Neural crest cell (in vitro differentiated cells): ENCODE measurements at regions not wholly inside any gene's neighbourhood (a gene's known extent, or its start where the extent isn't known, plus 50 kb on each side); places are given as distances from the start of the nearest gene placed in this dataset.

Experiments
- DNase-seq: peaks from one replicate; pipeline ENCODE4 v3.0.0; 2021; ENCODE audit warnings: low read depth, mixed read lengths, low spot score
- H3K27ac Mint-ChIP-seq: one replicate; pipeline ENCODE4 v1.8.0; 2021; ENCODE audit warnings: mild to moderate bottlenecking, mixed read lengths; ENCODE audit not compliant: unreplicated experiment
- H3K27me3 Mint-ChIP-seq: 2 replicates; pipeline ENCODE4 v1.8.0; 2021; ENCODE audit warnings: low read depth, mild to moderate bottlenecking, mixed read lengths
- H3K36me3 Mint-ChIP-seq: 2 replicates; pipeline ENCODE4 v1.8.0; 2021; ENCODE audit warnings: low read depth, mild to moderate bottlenecking, mixed read lengths
- H3K4me1 Mint-ChIP-seq: 2 replicates; pipeline ENCODE4 v1.8.0; 2021; ENCODE audit warnings: mixed read lengths
- H3K4me3 Mint-ChIP-seq: one replicate; pipeline ENCODE4 v1.8.0; 2021; ENCODE audit warnings: mild to moderate bottlenecking, mixed read lengths
- H3K9me3 Mint-ChIP-seq: 2 replicates; pipeline ENCODE4 v1.8.0; 2021; ENCODE audit warnings: mixed read lengths
- TF ChIP-seq, protein P1 (sequence below): fragments of 200-600 bp; sonication (generic); conservative IDR thresholded peaks from 2 replicates; pipeline ENCODE4 v1.5.0; 2021; ENCODE audit warnings: antibody characterized with exemption, mild to moderate bottlenecking

DNA sequence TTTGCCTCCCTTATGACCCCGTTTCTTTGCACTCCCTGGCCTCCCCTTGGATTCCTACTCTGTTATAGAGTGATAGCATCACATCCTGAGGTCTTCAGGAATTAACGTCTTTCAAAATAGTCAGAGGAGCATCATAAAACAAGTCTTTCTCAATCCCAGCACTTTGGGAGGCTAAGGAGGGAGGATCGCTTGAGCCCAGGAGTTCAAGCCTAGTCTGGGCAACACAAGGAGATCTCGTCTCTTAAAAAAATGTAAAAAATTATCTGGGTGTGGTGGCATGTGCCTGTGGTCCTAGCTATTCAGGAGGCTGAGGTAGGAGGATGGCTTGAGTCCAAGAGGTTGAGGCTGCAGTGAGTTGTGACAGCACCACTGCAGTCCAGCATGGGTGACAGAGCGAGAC is 68.7 kb upstream of the AMPD3 start:
- H3K4me1 Mint-ChIP-seq: no peaks in the 10 kb centered on the region
- TF ChIP-seq, protein P1, sequence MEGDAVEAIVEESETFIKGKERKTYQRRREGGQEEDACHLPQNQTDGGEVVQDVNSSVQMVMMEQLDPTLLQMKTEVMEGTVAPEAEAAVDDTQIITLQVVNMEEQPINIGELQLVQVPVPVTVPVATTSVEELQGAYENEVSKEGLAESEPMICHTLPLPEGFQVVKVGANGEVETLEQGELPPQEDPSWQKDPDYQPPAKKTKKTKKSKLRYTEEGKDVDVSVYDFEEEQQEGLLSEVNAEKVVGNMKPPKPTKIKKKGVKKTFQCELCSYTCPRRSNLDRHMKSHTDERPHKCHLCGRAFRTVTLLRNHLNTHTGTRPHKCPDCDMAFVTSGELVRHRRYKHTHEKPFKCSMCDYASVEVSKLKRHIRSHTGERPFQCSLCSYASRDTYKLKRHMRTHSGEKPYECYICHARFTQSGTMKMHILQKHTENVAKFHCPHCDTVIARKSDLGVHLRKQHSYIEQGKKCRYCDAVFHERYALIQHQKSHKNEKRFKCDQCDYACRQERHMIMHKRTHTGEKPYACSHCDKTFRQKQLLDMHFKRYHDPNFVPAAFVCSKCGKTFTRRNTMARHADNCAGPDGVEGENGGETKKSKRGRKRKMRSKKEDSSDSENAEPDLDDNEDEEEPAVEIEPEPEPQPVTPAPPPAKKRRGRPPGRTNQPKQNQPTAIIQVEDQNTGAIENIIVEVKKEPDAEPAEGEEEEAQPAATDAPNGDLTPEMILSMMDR: no peak
- peaks cover 10% of the 10 kb centered on the region for H3K27me3 Mint-ChIP-seq
- H3K36me3 Mint-ChIP-seq: no peaks in the 10 kb centered on the region
- no peak overlapping the region for H3K4me3 Mint-ChIP-seq
- no peak overlapping the region for H3K27ac Mint-ChIP-seq
- no peak for DNase-seq
- no peaks in the 10 kb centered on the region for H3K9me3 Mint-ChIP-seq

DNA sequence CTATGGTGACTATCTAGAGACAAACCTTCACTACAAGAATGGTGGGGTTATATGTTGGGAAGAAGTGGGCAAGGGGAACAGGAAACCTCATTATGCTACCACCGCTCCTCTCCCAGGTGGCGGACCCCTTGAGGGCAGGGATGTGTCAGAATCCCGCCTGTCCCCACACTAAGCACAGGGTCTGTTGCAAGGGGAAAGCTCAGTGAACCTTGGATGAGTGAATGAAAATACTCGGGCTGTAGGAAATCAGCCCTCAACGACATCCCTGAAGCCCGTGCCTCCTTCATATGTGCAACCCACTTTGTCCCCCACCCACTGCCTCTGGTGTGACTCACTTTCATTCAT is 68.2 kb upstream of the AMPD3 start:
- TF ChIP-seq, protein P1: no peak
- Mint-ChIP-seq H3K4me1 (no peaks in the 10 kb centered on the region), H3K9me3 (no peaks in the 10 kb centered on the region), H3K27me3 (peaks cover 6% of the 10 kb centered on the region), H3K4me3 (no peak overlapping the region), H3K27ac (no peak overlapping the region), H3K36me3 (no peaks in the 10 kb centered on the region)
- DNase-seq: no peak

DNA sequence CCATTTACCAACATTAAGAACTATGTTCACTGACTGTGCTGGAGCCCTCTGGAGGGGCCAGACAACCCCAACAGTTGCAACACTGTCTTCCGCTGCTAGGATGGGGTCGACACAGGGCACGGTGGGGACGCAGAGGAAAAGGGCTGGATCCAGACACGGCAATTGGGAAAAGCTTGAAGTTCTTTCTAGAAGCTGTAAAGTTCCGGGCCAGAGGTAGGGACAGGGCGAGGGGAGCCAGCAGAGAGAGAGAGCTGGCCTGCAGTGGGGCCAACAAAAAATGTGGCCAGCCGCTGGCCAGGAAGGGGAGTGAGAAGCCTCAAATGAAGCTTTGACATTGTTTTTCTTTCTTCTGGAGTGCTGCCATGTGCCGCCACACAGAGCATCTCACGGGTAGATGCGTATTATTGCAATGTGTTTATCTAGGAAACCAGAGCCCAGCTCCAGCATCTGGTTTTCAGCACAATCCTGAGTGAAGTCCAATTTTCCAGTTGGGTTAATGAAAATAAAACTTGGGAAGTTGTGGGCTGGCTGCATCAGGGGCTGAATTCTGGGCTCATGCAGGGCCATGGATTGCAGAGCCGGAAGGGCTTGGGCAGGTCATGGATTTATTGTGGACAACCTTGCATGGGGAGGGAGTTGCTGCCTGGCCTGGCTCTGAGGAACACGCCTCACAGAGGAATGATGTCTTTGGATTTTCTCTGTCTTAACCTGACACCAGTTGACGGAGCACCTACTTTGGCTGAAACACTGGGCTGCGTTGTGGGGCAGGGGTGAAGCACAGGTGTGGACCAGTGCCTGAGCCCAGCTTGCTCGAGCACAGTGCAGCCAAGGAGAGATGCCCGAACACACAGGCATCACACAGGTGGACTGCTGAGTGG is 67.6 kb upstream of the AMPD3 start:
- H3K27me3 Mint-ChIP-seq: peaks cover 4% of the 10 kb centered on the region
- H3K27ac Mint-ChIP-seq: no peak overlapping the region
- H3K9me3 Mint-ChIP-seq: no peaks in the 10 kb centered on the region
- DNase-seq: no peak
- H3K36me3 Mint-ChIP-seq: no peaks in the 10 kb centered on the region
- TF ChIP-seq, protein P1: no peak
- no peak overlapping the region for H3K4me3 Mint-ChIP-seq
- H3K4me1 Mint-ChIP-seq: peaks cover 5% of the 10 kb centered on the region

DNA sequence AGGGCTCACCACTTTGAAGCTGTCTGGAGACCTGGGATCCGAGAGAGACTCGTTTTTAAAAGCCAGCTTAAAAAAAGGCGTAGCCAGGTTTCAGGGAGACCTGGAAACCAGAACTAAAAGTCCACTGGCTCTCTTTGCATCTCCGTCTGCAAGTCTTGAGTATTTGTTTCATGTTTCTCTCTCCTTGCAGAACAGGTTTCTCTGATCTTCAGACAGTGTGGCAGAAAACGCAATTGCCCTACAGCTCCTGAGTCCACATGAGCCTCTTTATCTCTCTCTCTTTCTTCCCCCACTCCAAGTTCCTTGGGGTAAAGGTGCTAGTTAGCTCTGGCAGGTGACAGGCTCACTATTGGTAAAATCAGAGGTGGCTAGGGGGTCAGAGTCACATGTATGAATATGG is 67.0 kb upstream of the AMPD3 start:
- Mint-ChIP-seq H3K4me3 (no peak overlapping the region), H3K4me1 (peaks cover 10% of the 10 kb centered on the region), H3K9me3 (no peaks in the 10 kb centered on the region), H3K27me3 (no peaks in the 10 kb centered on the region), H3K27ac (no peak overlapping the region), H3K36me3 (no peaks in the 10 kb centered on the region)
- TF ChIP-seq, protein P1: no peak
- DNase-seq: no peak

DNA sequence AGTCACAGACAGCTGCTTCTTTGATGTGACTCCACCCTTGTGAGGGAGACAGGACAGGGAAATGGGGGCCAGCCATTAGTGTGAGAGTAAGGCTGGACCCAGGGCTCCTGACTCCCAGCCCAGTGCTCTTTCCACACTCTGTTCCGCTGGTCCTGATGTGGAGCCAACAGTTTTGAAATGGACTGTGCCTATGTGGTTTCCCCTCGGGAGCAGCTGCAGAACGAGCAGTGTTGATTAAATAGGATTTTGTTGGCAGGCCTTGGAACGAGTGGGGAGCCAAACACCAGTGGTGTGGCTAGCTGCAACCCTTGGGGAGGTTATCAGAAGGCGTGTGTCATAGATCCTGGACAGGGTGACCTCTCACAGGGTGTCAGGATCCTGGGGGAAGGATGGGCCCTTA is 66.5 kb upstream of the AMPD3 start:
- TF ChIP-seq, protein P1: no peak
- H3K4me1 Mint-ChIP-seq: peaks cover 10% of the 10 kb centered on the region
- no peaks in the 10 kb centered on the region for H3K9me3 Mint-ChIP-seq
- no peak for DNase-seq
- no peaks in the 10 kb centered on the region for H3K27me3 Mint-ChIP-seq
- H3K4me3 Mint-ChIP-seq: no peak overlapping the region
- H3K36me3 Mint-ChIP-seq: no peaks in the 10 kb centered on the region
- no peak overlapping the region for H3K27ac Mint-ChIP-seq
